ENCODE measurements at regions not wholly inside any gene's neighbourhood (a gene's known extent, or its start where the extent isn't known, plus 50 kb on each side); places are given as distances from the start of the nearest gene placed in this dataset.

DNA sequence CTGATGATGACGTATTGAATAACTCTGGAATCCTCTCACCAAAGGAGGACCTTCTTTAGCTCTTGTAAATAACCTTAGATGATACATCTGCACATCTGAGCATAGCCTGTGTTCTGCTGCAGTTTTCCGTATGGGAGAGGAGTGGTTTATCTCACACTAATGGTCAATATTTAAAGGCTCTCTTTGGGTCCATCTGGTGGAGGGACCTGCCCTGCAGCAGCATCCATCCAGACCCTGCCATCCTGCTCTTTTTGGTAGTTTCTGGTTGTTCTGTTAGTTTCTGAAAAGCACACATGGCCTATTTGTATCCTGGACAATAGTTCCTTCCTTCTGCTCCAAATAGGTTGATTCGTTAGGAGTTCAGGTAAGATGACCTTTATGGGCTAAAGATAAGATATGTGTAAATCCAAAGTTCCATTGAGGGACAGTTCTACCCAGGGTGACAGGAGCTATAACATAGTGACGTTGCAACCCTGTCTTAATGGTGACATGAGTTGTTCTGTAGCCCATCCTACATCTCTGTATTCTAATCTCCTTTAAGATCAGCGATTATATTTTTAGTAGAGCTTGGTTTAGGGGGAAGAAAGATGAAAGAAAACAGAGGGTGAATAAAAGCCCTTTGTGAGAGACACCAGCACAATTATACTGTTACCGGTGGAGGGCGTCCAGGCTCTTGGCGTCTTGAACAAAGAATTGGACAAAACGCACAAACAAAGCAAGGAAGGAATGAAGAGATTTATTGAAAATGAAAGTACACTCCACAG is 60.0 kb upstream of the KLF14 start:
- TF ChIP-seq EP300 (IDR thresholded peaks at IDR 0.05), result no peak
- TF ChIP-seq, protein P1, sequence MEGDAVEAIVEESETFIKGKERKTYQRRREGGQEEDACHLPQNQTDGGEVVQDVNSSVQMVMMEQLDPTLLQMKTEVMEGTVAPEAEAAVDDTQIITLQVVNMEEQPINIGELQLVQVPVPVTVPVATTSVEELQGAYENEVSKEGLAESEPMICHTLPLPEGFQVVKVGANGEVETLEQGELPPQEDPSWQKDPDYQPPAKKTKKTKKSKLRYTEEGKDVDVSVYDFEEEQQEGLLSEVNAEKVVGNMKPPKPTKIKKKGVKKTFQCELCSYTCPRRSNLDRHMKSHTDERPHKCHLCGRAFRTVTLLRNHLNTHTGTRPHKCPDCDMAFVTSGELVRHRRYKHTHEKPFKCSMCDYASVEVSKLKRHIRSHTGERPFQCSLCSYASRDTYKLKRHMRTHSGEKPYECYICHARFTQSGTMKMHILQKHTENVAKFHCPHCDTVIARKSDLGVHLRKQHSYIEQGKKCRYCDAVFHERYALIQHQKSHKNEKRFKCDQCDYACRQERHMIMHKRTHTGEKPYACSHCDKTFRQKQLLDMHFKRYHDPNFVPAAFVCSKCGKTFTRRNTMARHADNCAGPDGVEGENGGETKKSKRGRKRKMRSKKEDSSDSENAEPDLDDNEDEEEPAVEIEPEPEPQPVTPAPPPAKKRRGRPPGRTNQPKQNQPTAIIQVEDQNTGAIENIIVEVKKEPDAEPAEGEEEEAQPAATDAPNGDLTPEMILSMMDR (IDR thresholded peaks at IDR 0.05), result no peak
- TF ChIP-seq POLR2A (IDR thresholded peaks at IDR 0.05), result no peak

Measured in upper lobe of left lung (tissue), 4 donors.